ENCODE measurements at regions not wholly inside any gene's neighbourhood (a gene's known extent, or its start where the extent isn't known, plus 50 kb on each side); places are given as distances from the start of the nearest gene placed in this dataset.
"Not testable (repeated sequence)": the region's sequence is repeated elsewhere in the genome, so short reads cannot be mapped to it uniquely, and the experiment has no call there.

GRCh38 chr10:57952741-57953140 lies 315.0 kb downstream of the IPMK start:
- no peak for DNase-seq

DNA sequence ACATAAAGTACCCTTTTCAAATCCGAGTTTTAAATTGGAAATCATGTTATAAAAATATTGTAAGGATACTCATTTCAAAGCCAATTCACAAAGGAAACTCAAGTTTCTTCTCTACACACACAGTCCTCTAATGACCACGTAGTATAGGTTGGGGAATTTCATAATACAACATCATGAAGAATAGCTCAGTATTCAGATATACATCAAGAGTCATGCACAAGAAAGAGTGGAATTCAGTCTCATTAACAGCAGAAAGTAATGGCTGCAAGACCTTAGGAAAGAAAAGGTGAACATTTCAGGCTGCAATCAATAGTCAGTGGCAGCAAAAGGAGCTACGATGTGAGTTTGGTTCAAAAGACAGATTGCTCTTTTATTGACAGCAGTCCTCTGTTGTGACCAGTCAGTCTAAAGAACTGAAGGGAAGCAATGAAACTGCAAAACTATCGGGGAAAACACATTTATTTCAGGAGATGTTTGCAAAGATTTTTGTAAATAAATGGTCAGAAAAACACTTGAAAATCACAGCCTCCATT lies 317.2 kb downstream of the IPMK start:
- no peak for DNase-seq

GRCh38 chr10:57948796-57949195 lies 318.9 kb downstream of the IPMK start:
- no peak for DNase-seq

DNA sequence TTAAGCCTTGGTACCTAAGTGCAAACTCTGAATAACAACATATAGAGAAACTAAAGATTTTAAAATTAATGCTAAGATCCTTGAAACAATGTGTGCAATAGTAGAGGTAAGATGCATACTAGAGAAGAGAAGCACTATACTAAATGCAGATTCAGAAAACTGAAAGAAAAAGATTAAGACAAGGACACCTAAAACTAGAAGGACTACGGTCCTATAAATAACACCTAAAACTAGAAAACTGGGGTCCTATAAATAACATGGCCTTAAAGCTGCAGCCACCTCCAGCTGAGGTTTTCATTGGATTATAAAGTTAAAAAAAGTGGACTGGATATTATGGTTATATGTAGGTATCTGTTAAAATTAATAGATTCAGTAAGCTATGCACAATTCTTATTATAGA lies 320.9 kb downstream of the IPMK start:
- DNase-seq: no peak

DNA sequence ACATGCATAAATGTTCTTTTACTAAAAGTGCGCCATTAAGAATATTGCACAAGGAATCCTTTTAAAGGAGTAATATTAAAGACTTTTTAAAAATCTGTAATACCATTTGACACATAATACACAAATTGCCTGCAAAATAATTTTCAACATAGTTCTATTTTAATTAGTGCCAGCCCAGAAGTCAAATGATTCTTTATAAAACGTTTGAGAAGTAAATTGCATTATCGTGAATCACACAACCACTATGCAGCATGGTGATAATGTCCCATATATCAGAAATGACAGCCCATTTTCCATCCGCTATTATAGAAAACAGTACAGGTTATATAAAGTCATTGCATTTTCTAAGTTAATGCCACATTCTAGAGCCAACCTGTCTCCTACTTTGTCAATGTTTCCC lies 324.0 kb downstream of the IPMK start:
- DNase-seq: no peak

DNA sequence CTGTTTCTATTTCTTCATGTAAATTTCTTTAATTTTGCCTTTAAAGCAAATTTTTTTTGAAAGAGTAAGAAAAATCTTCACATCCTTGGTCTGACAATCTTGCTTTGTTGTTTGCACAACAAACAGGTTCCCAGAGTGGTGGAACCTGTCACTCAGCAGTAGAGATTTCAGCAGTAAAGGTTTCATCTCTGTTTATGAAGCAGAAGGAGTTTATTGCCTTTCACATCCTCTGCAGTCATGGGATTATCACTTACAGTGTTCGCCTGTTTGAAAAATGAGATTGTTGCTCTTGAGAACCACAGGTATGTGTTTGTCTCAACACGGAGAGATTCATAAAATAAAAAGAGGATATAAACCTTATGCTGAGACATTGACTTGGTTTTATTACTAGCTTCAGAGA lies 342.6 kb downstream of the IPMK start:
- DNase-seq: no peak

DNA sequence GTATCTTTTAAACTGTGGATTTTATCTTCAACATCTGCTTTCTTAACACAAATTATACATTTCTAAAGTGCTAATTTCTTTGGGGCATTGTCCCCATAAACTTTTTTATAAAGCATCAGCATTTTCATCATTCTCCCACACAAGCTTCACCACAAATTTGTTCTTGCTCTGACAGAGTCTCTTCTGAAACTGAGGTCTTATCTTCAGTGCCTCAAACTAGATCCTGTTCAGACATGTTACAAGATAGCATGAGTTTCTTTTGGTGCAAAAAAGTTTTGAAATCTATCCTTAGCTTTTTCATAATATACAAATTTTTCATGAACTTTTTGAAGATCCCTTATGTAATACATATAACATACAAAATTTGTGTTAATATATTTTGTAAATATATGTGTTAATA lies 346.6 kb downstream of the IPMK start:
- DNase-seq: no peak

DNA sequence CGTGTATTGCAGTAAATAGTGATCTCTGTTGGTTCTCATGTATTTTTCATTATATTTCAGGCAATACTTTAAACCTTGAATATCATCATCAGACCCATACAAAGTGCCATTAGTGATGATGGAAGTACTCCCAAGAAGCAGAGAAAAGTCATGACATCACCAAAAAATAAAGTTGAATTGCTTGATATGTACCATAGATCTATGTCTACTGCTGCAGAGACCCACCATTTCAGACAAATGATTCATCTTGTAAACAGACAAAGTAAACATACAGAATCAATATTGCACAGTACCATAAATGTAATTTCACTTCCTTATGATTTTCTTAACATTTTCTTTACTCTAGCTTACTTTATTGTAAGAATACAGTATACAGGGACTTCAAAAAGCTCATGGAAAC lies 347.8 kb downstream of the IPMK start:
- DNase-seq: no peak

GRCh38 chr10:57917019-57917418 lies 350.7 kb downstream of the IPMK start:
- no peak for DNase-seq

- DNase-seq: no peak
Observed at GRCh38 chr10:57905861-57906260, 361.8 kb downstream of the IPMK start.

GRCh38 chr10:57905010-57905409 lies 362.7 kb downstream of the IPMK start:
- DNase-seq: no peak

GRCh38 chr10:57898231-57898630 lies 369.5 kb downstream of the IPMK start:
- DNase-seq: no peak

- no peak for DNase-seq
Observed at GRCh38 chr10:57897611-57898010, 370.1 kb downstream of the IPMK start.

- DNase-seq: no peak
Observed at GRCh38 chr10:57894361-57894760, 373.3 kb downstream of the IPMK start.

- DNase-seq: no peak
Observed at GRCh38 chr10:57891201-57892006, 376.3 kb downstream of the IPMK start.

GRCh38 chr10:57890691-57891090 lies 377.0 kb downstream of the IPMK start:
- DNase-seq: no peak

- not testable (repeated sequence) for DNase-seq
Observed at GRCh38 chr10:57885618-57885968, 382.1 kb downstream of the IPMK start.

DNA sequence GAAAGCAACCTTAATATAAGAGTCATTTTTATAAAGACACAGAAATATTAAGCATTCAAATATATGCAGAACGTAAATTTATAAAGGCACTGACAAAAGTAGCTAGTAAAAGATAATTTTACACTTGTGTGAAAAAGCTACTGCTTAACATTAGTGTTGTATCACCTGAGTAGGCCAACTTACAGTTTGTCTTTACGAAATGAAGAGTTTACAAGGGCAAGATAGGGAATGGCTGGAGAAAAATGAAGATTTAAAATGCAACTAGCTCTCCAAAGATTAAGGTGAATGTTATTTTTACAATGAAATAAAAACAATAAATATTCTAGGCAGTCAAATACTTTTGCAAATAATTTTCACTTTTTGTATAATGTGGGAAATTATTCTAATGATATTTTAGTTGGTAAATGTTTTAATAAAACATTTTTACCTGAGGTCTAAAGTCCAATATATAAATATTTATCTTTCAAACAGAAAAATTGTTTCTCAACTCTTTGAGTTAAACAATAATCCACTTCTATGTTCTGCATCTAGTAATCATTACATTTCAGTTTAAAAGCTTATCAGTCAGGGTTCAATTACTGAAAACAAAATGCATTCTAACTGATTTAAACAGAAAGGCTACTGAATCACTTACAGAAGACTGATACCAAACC lies 382.6 kb downstream of the IPMK start:
- DNase-seq: no peak

- no peak for DNase-seq
Observed at GRCh38 chr10:57884407-57884806, 383.3 kb downstream of the IPMK start.

GRCh38 chr10:57880446-57881227 lies 387.1 kb downstream of the IPMK start:
- no peak for DNase-seq

DNA sequence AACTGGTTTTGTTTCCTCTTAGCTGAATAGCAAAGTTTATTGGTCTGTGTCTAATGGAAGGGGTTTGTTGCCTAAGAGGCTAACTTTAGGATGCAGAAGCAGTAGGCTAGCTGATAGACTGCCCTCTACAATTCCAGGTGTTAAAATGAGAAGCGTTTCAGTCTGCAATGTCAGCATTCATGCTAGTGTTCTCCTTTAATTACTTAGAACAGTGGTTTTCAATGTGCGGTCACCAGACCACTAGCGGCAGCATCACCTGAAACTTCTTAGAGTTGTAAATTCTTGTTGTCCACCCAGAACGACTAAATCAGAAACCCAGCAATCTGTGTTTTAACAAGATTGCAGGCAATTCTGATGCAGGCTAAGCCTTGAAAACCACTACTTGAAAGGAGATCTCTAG lies 392.9 kb downstream of the IPMK start:
- no peak for DNase-seq

DNA sequence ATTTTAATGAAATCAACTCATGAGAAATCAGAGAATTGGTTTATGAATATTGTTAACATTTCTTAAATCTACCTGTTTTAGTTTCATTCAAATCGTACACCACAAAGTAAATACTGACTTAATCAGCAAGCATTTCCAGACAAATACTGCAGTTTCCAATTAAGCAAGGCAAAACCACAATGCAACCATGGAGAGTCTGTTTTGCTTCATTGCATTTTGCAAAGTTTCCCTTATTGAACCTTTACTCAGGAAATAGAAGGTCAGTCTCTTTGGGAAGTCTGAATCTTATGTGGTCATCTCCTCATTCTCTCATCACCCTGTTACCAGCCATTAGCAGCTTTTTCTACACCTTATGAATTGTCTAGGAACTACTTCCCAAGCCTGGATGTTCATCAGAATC lies 400.5 kb downstream of the IPMK start:
- DNase-seq: no peak

GRCh38 chr10:57864765-57865680 lies 402.7 kb downstream of the IPMK start:
- DNase-seq: no peak
